Fibroblast of skin of scalp (primary cell): ENCODE measurements at regions not wholly inside any gene's neighbourhood (a gene's known extent, or its start where the extent isn't known, plus 50 kb on each side); places are given as distances from the start of the nearest gene placed in this dataset.
"Not testable (repeated sequence)": the region's sequence is repeated elsewhere in the genome, so short reads cannot be mapped to it uniquely, and the experiment has no call there.

ENCODE experiments used
- DNase-seq: peaks from one replicate; pipeline ENCODE4 v3.0.0-alpha.2; 2013

DNA sequence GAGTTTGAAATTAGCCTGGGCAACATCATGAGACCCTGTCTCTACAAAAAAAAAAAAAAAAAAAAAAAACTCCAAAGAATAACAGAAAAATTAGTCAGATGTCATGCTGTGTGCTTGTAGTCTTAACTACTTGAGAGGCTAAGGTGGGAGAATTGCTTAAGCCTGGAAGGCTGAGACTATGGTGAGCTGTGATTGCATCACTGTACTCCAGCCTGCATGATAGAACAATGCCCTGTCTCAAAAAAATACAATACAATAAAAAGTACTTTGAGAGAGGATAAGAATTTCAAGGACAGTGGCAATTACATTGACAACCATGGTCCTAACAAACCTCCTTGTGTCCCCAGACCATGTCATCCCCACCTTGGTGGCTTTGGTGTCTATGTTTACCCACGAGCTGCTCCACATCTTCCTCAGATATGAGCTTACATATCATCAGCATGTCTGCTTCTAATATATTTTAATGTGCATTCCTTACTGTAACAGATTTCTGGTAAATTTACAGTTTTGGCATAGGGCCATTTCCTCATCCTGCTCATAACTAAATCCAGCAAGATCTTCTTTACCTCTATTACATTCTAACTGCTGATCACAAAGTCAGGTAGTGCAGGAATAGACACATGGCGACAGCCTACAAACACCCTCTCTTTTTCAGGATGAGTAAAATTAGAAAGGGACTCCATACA, 437.7 kb upstream of the HNRNPA3 start:
- peak; percentile 27 for DNase-seq

DNA sequence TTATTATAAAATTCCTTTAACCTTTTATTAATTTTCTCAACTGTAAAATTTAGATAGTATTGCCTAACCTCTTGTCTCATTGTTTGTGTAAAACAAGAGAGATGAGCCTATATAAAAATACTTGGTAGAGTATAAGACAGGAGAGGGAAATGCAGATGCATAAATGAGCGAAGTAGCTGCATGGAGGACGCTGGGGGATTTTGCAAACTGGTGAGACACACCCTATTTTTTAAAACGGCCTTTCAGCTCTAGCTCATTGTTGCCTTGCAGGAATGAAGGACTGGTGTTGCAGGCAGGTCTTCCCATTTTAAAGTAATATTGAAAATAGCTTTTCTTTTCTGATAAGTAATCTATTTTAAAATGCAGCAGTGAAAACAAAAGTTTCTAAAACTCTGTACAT, 435.3 kb upstream of the HNRNPA3 start:
- no peak for DNase-seq

DNA sequence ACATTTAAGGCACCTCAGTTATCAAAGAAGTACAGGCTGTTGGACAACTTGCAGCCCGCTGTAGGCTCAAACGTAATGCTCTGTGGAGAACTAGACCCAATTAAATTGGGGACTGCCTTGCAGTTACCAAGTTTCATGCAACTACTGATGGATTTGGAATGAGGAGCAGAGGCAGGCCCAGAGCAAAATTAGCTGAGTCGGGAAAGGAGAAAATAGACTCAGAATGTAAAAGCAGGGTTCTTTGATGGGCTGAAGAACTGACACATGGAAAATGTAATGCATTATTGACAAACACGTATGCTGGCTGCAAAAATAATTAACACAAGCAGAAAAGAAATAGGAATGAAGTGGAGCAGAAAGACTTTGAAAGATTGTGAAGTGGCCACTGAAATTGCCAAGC, 432.7 kb upstream of the HNRNPA3 start:
- no peak for DNase-seq

DNA sequence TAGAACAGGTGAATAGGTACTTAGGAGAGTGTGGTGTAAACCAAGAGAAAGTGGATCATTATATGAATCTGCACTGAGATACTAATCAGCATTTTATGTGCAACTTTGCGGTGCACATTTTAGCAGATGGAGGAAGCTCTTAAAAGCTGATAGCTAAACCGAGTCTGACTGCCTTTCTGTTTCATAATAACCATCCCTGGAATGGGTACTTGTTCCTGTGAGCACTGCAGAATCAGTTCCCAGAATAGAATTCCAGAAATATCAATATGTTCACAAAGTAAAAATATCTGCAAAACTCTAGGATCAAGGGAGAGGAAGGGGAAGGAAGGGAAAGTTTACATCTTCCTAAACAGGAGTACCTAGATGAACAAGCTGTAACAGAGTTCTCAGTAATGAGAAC, 432.2 kb upstream of the HNRNPA3 start:
- no peak for DNase-seq

DNA sequence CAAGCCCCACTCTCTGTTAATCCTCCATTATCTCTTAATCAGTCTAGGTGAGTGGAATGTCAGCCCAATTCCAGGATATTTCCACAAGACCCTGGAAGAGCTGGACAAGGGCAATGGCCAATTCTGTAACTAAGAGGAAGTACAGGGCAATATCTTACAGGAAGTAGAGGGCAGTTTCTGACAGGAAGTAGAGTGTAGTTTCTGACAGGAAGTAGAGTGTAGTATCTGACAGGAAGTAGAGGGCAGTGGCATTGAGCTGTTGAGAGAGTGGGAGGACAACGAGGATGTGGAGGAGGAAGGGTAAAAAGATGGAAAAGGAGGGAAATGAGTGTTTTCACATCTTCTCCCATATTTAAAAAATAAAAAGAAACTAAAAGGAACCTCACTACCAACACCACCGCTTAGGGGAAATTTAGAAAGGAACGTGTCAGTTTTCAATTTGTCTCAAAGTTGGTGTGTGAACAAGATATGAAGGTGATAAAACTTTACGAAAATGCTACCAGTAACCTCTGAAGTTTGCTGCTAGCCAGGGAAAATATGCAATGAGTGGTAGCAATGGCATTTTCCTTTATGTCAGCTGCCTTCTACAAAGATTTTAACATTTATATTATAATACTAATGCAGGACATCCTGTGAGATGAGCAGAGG, 430.9 kb upstream of the HNRNPA3 start:
- DNase-seq: peak; percentile 45

DNA sequence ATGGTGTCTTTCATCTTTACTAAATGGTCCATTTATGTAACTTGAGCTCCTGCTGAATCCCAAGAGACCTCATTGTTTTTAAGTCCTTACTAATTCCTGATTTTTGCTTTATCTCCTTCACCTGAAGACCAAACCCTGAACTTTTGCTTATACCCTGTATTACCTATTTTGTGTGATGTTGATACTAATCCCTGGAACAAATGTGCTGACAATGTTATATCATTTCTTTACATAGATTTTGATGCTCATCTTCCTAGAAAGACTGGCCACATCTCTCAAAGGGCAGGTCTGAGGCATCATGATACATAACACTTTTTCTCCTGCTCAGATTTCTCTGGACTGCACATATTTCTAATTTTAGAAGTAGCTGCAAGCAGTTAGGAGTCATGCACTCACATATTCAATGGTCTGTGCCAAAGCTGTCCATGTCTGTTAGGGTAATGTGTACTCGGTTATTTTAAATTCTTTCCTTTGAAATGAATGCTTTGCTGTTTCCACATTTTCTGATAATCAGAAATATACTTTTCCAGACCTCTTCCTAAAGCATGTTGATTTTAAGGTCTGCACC, 427.9 kb upstream of the HNRNPA3 start:
- DNase-seq: peak; percentile 14

DNA sequence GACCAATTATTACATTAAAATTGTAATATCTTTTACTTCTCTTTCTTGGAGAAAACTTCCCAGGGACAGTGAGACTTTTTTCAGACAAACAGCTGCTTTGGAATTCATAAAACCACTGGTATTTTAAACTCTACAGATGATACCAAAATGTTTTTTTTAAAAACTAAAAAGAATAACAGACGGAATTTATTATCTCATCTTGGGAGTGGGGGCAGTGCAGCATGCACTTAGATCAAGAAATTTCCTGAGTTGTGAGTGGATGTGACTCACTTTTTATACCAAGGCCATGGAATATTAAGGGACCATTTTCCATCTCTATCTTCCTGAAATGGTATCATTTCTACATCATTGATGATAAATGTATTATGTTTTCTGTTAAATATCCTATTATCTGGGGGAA, 422.8 kb upstream of the HNRNPA3 start:
- DNase-seq: peak; percentile 78

- DNase-seq: no peak
These were observed 422.1 kb upstream of the HNRNPA3 start for GRCh38 chr2:176790468-176790867.

GRCh38 chr2:176793792-176794191, 418.8 kb upstream of the HNRNPA3 start:
- DNase-seq: no peak

DNA sequence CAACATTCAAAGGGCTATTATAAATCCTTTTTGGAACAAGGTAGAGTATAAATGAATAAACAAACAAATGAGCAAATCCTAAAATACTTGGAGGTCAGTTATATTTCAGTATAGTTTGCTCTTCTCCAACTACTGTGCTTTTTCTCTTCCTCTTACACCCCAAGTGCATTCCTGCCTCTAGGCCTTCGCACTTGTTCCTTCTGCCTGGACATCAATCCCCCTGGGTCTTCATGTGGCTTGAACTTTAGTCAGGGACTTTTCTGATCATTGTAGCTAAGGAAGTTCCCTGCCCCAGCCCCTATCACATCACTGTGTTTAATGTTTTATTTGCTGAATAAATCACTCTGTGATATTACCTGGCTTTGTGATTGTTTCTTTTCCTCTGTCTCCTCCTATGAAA, 418.2 kb upstream of the HNRNPA3 start:
- no peak for DNase-seq

- DNase-seq: no peak
These were observed 416.8 kb upstream of the HNRNPA3 start for GRCh38 chr2:176795823-176796222.

DNA sequence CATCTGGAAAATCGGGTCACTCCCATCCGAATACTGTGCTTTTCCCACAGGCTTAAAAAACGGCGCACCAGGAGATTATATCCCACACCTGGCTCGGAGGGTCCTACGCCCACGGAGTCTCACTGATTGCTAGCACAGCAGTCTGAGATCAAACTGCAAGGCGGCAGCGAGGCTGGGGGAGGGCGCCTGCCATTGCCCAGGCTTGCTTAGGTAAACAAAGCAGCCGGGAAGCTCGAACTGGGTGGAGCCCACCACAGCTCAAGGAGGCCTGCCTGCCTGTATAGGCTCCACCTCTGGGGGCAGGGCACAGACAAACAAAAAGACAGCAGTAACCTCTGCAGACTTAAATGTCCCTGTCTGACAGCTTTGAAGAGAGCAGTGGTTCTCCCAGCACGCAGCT, 415.9 kb upstream of the HNRNPA3 start:
- DNase-seq: not testable (repeated sequence)

GRCh38 chr2:176804392-176804791, 408.2 kb upstream of the HNRNPA3 start:
- DNase-seq: no peak

DNA sequence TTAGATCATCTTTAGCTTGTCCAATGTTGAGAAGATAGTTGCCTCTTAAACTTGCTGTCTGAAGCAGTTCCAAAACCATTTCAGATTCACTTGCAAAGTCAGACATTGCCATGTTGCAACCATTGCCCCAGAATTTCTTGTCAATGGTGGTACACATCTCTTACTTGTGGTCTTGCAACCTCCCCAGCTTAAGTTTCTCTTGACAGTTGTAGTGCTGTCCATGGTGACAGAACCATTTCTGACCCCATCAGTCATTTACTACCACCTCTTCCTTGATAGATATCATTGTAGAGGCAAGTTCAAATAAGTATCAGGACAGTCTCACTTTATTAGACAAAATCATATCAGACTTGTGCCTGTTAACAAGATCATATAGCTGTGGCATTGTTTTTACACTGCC, 407.2 kb upstream of the HNRNPA3 start:
- no peak for DNase-seq

DNA sequence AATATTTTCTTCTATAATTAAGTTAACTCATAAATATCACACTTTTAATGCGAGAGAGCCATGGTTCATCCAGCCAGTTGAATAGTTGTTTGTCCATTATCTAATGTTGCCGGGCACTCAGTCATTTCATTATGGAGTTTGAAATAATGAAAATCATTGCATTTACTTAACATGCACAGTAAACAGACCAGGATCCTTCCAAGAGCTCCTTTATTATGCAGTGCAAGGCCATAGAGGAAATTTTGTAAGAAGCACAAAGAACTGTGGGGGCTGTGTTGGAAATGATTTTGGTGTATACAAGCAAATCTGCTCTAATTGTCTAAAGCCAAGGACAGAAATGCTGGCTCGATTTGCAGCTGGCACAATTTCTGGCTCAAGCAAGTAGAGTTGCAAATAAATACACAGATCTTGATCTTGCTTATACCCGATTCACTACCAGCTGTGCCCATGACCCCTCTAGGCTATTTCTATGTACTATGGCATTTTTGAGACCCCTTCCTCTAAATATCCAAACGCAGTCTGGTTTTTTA, 400.3 kb upstream of the HNRNPA3 start:
- DNase-seq: no peak

DNA sequence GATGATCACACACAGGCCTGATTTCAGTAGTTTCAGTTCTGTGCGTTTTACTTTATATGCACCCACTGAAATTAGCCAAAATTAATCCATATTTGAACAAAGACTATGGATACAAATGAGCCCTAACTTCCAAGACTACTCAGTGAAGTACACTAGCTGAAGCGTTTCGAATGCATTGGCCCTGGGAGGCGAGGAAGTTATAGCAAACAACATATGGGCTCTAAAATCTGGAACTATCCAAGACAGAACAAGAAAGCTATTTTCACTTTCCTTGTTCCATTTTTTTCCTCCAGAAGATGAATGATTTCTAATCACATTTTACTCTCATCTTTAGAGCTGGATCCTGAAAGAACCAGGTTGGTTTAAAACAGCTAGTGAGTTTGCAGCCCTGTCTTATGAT, 399.4 kb upstream of the HNRNPA3 start:
- DNase-seq: no peak

GRCh38 chr2:176813621-176814049, 399.0 kb upstream of the HNRNPA3 start:
- no peak for DNase-seq

DNA sequence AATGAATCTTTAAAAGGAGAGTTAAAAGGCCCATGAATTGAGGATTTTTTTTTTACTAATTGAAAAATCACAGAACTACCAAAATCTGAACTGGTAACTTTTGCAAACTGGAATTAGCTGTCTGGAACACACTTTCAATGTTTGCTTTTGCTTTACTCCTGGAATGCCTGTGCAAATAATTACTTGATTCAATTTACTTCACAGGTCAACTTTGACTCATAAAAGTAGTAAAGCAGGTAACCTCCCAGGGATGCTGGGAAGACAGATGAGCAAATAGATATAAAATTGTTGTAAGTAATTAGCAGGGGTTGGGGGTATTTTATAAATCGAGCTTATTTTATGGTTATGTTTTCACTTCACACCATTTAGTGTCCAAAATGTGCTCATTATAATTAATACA, 398.3 kb upstream of the HNRNPA3 start:
- no peak for DNase-seq

DNA sequence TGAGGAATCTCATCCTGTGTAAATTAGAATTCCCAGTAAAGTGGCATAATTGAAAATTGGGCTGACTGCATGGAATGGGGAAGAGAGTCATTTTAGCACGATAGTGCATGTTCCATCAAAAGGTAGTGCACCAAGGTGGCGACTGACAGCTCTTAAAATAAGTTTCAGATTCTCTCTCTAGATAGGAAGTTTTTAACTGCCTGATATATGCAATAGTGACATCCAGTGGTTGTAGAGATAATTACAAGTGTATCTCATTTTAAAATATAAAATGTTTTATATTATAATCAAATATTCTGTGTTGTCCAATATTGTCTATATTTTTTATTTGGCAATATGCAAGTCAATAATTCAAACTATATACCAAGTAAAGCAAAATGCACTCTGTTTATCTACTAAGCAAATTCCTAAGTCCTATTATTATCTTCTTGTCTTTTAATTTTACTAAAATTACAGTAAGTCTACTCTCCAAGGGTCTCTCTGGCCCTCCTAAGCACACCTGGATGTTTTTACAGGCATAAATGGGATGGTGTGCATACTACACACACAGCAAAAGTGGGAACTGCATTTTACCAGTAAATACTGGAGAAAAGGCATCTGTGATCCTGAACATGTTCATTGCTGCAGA, 397.7 kb upstream of the HNRNPA3 start:
- DNase-seq: peak; percentile 39

DNA sequence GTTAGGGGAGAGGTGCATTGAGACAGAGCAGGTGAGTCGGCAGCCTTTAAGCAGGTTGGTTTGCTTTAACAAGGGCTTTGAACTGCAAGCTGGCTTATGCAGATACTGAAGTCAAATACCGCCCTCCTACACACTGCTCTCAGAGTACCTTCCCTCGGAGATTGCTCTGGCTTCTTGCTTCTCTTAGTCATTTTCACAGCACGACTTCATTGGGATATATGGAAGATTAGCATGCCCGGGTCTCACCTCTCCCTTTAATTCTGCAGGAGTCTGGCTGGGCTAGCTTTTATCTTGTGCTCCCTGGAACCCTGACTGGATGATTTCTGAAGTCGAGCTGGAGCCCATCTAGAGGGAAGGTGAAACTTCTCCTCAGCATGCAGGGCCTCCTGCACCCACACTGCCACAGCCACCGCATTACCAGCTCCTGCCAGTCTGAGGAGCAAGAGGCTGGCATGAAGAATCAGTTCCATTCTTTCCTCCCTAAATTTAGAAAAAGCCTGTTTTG, 395.5 kb upstream of the HNRNPA3 start:
- DNase-seq: peak; percentile 12

GRCh38 chr2:176818076-176818475, 394.5 kb upstream of the HNRNPA3 start:
- no peak for DNase-seq

DNA sequence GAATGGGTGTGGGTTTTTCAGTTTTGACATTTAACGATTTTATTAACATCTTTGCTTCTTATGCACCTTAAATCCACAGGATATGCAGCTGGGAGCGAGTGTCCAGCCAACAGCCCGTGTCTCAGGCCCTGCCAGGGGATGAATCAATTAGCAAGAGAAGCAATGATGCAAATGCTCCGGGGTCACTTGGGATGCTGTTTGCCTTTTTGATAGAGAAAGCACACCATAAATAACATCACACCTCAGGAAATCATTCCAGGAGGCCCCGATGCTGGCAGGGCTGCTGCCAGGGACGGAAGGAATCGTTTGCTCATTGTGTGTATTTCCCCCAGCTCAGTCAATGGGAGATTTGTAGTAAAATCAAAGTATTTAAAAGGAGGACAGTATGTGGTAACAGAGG, 394.0 kb upstream of the HNRNPA3 start:
- no peak for DNase-seq

- DNase-seq: no peak
These were observed 393.3 kb upstream of the HNRNPA3 start for GRCh38 chr2:176819306-176819705.
